DND-41 (cell line): ENCODE measurements at regions not wholly inside any gene's neighbourhood (a gene's known extent, or its start where the extent isn't known, plus 50 kb on each side); places are given as distances from the start of the nearest gene placed in this dataset.

Source experiments
- ATAC-seq: fragments of 200-7000 bp; cut with Tn5 transposase; 3 replicates; pipeline ENCODE4 v1.9.1; 2021; ENCODE audit warnings: low read depth; ENCODE audit not compliant: insufficient read depth
- DNase-seq: peaks from one replicate; pipeline ENCODE4 v3.0.0-alpha.2; 2020
- H2AFZ ChIP-seq: 2 replicates; pipeline ENCODE4 v1.6.0; 2012; ENCODE audit warnings: low read depth, low read length
- H3K27ac ChIP-seq: 2 replicates; pipeline ENCODE4 v1.5.1; 2012; ENCODE audit warnings: low read length, inconsistent platforms
- H3K27me3 ChIP-seq: fragments of 200-600 bp; sonication (generic); 2 replicates; pipeline ENCODE4 v1.6.0; 2012; ENCODE audit warnings: low read length, mild to moderate bottlenecking, inconsistent platforms; ENCODE audit not compliant: insufficient read depth, poor library complexity
- H3K36me3 ChIP-seq: 2 replicates; pipeline ENCODE4 v1.5.1; 2012; ENCODE audit warnings: low read length, inconsistent platforms; ENCODE audit not compliant: insufficient read depth
- H3K4me1 ChIP-seq: 2 replicates; pipeline ENCODE4 v1.5.1; 2012; ENCODE audit warnings: mild to moderate bottlenecking, low read length; ENCODE audit not compliant: insufficient read depth
- H3K4me2 ChIP-seq: 2 replicates; pipeline ENCODE4 v1.6.0; 2012; ENCODE audit warnings: mild to moderate bottlenecking, moderate library complexity, low read length, inconsistent platforms; ENCODE audit not compliant: insufficient read depth
- H3K4me3 ChIP-seq, 2 experiments: fragments of 200-600 bp in 1 of 2; shearing (Covaris generic) in 1 of 2; 2 replicates each; pipeline ENCODE4 v1.5.1; 2012 to 2016; ENCODE audit warnings: inconsistent platforms in 2 of 2, low read length in 2 of 2, mild to moderate bottlenecking in 2 of 2, low read depth in 1 of 2, moderate library complexity in 1 of 2
- H3K79me2 ChIP-seq: 2 replicates; pipeline ENCODE4 v1.6.0; 2012; ENCODE audit warnings: low read length, inconsistent platforms; ENCODE audit not compliant: insufficient read depth
- H3K9ac ChIP-seq: 2 replicates; pipeline ENCODE4 v1.6.0; 2012; ENCODE audit warnings: low read depth, mild to moderate bottlenecking, inconsistent platforms, low read length, moderate library complexity
- H3K9me3 ChIP-seq: 2 replicates; pipeline ENCODE4 v1.5.1; 2012; ENCODE audit warnings: low read length, moderate library complexity, mild to moderate bottlenecking, inconsistent platforms; ENCODE audit not compliant: insufficient read depth, severe bottlenecking
- H4K20me1 ChIP-seq: 2 replicates; pipeline ENCODE4 v1.6.0; 2012; ENCODE audit warnings: low read length; ENCODE audit not compliant: insufficient read depth
- CTCF ChIP-seq: IDR thresholded peaks from 2 replicates; pipeline ENCODE4 v1.5.1; 2012; ENCODE audit warnings: borderline replicate concordance, low read length, moderate library complexity, mild to moderate bottlenecking; ENCODE audit not compliant: poor library complexity, severe bottlenecking; ENCODE audit errors: extremely low read depth
- EZH2 ChIP-seq: IDR thresholded peaks from 3 replicates; pipeline ENCODE4 v1.6.1; 2012; ENCODE audit warnings: borderline replicate concordance, low read depth, mild to moderate bottlenecking, moderate library complexity, low read length, inconsistent platforms; ENCODE audit not compliant: severe bottlenecking

- Histone ChIP-seq H3K4me2 (no peak overlapping the region), H3K27me3 (peaks cover 36% of the 10 kb centered on the region), H3K9me3 (no peaks in the 10 kb centered on the region), H2AFZ (0 out of 2 replicates have a peak overlapping the region, but pooled peaks have one; percentile 38), H3K9ac (no peak overlapping the region), H3K79me2 (no peaks in the 10 kb centered on the region), H3K36me3 (no peaks in the 10 kb centered on the region), H3K4me3 (no peak overlapping the region), H3K27ac (no peak overlapping the region), H3K4me1 (peaks cover 2% of the 10 kb centered on the region; the same call in 1 of the 2 replicates), H4K20me1 (peaks cover 2% of the 10 kb centered on the region; the same call in 1 of the 2 replicates)
- ATAC-seq (peak; percentile 99), DNase-seq (peak; percentile 79)
- TF ChIP-seq CTCF (peak; percentile 99), EZH2 (no peak)
Measured at GRCh38 chr1:36703526-36704208, 221.0 kb upstream of the CSF3R start.

GRCh38 chr1:36702963-36703362 lies 220.2 kb upstream of the CSF3R start:
- Histone ChIP-seq H3K4me3 (no peak overlapping the region), H3K36me3 (no peaks in the 10 kb centered on the region), H3K27ac (no peak overlapping the region), H3K9ac (no peak overlapping the region), H4K20me1 (no peaks in the 10 kb centered on the region), H3K4me2 (no peak overlapping the region), H3K9me3 (no peaks in the 10 kb centered on the region), H3K79me2 (no peaks in the 10 kb centered on the region), H2AFZ (no peak overlapping the region), H3K4me1 (peaks cover 2% of the 10 kb centered on the region; the same call in 1 of the 2 replicates), H3K27me3 (peaks cover 39% of the 10 kb centered on the region)
- ATAC-seq (no peak), DNase-seq (no peak)
- TF ChIP-seq CTCF (no peak), EZH2 (no peak)

- Histone ChIP-seq H3K79me2 (no peaks in the 10 kb centered on the region), H3K36me3 (no peaks in the 10 kb centered on the region), H4K20me1 (no peaks in the 10 kb centered on the region), H3K9me3 (no peaks in the 10 kb centered on the region), H3K4me1 (peaks cover 2% of the 10 kb centered on the region; the same call in 1 of the 2 replicates), H3K4me3 (no peak overlapping the region), H3K27me3 (peaks cover 27% of the 10 kb centered on the region), H3K27ac (no peak overlapping the region), H3K9ac (no peak overlapping the region), H2AFZ (no peak overlapping the region), H3K4me2 (no peak overlapping the region)
- no peak for DNase-seq
- no peak for TF ChIP-seq CTCF
- no peak for TF ChIP-seq EZH2
- no peak for ATAC-seq
Measured at GRCh38 chr1:36699113-36699911, 216.6 kb upstream of the CSF3R start.
